ENCODE measurements at regions not wholly inside any gene's neighbourhood (a gene's known extent, or its start where the extent isn't known, plus 50 kb on each side); places are given as distances from the start of the nearest gene placed in this dataset.
"Not testable (repeated sequence)": the region's sequence is repeated elsewhere in the genome, so short reads cannot be mapped to it uniquely, and the experiment has no call there.

DNA sequence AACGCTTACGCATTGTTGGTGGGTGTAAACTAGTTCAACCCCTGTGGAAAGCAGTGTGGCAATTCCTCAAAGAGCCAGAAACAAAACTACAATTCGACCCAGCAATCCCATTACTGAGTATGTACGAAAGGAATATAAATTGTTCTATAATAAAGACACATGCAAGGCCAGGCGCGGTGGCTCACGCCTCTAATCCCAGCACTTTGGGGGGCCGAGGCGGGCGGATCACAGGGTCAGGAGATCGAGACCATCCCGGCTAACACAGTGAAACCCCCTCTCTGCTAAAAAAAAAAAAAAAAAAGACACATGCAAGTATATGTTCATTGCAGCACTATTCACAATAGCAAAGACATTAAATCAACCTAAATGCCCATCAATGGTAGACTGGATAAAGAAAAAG is 217.6 kb upstream of the ISL1 start:
- DNase-seq (ENCODE audit: low spot score): not testable (repeated sequence)

DNA sequence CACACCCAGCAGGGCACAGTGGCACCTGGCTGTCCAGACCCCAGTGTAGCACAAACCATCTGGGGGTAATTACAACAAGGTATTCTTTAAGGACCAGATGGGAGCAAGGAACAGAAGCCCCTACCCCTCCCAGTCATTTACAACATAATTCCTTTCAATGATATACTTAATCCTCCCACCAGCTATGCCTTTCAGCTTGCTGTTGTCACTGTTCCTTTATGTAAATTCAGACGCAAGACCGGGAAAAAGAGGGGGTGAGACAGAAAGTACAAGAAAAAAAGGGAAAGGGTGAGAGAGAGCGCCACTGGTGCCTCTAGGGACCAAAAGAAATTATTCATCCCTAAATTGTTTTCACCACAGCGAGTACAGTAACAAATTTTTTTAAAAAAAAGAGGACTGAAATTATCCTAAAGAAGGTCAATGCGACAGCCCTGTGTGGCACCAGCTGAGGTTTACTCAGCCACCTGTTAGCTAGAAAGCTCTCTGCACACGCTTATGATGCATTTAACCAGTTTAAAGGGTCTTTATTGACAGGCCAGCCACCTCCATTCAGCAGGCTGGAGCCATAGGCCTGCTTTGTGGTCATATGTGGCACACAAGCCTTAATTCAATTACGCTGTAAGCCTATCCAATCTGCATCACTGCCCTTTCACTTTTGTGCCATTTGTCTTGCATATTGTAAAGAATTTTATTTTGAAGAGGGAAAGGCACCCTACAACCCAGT is 210.2 kb upstream of the ISL1 start:
- no peak for DNase-seq (ENCODE audit: low spot score)

DNA sequence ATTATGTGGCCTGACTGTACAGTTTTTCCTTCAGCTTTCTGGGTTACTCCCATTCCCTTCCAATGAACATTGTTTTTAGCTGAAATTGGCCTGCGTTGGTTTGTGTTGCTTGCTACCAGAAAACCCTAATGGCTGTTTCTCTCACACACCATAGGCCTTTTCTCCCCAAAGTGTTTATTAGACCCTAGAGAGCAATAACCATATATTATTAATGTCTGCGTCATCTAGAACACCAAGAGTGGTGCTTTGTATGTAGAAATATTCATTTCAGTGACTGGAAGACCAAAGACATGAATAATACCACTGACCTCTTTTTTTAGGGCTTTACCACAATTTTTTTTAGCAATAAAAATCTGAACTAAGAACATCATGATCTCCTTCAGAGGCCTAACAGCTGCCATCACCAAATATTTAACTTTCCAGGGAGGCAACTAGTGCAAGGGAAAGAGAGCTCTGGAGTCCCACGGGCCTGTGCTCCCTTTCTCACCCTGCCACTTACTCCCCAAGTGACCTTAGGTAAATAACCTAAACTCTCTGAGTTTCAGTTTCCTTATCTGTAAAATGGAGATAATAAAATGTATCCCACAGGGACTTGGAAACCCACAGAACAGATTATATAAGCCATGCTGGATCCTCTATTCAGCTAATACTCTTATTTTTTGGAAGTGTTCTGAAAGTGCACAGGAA is 201.9 kb upstream of the ISL1 start:
- DNase-seq (ENCODE audit: low spot score): no peak

DNA sequence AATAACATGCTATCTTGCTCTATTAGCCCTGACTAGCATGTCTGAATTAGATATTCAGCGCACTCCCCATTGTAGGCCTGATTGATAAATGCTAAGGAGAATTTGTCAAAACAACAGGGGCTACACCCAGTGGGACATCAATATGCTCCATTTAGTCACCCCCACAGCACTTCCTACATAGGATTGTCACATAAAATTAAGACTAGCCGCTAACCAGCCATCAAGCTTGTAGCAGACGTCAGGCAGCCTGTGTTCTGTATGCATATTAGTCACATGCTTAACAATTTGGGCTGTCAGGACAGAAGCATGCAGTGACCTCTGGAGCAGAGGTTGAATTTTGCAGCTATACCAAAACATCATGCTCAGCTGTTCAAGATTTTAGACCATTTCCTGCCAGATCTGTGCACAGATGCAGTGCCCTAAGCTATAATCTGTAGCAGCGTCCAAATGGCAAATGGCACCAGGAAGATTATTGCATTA is 197.4 kb upstream of the ISL1 start:
- no peak for DNase-seq (ENCODE audit: low spot score)

DNA sequence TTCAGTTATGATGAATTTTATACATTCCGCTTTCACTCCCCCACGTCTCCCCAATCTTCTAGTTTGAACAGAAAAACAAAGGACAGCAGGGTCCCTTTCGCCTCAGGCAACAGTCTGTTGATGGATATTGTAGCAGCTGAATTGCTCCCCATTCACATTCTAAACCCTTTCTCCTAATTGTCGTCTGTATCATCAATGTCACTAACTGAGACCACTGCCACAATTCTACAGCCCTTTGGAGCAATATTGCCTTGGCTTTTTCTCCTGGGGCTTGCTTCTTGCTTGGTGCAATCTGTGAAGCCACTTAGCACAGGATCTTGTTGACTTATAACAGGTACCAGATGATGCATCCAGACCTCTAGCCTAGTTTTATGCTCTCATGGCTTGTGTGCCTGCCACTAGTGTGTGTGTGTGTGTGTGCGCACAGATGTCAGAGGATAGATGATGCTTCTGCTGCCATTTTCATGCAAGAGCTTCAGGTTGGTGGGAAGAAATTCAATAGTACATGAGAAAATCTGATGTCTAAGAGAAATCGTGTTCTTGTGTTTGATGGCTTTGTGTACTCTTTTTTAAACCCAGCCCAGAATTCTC is 195.2 kb upstream of the ISL1 start:
- DNase-seq (ENCODE audit: low spot score): no peak

DNA sequence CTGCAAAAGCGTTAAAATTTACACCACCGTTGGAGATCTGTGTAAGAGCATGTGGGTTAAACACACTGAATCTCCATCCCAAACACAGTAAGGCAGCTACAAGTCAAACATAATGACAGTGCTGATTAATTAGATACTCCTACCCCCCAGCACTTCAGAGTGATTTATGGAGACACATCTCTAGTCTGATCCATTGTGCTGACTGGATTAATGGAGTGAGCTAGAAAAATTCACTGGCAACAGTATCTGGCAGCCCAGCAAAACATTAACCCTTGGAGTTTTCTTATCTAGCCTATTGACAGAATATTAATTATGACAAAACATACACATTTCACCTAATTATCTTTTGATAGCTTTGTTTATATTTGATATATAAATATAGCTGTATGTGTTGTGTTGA is 188.6 kb upstream of the ISL1 start:
- DNase-seq (ENCODE audit: low spot score): no peak

DNA sequence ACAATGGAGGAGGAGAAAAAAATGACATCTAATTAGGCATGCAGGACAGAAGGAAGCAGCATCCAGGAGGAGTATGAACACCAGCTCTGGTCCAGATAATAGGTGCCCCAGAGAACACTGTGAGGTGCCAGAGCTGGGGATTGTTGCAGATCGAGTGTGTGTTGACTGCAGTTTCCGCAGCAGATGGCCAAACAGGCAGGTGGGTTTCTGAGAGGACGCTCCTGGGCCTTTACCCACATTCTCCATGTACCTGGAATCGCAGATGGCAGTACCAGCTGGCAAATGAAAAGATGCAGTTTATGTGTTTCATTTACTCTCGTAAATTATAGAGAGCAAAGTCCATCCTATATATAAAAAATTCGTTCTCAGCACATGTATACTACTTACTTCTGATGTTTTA is 182.2 kb upstream of the ISL1 start:
- DNase-seq (ENCODE audit: low spot score): no peak

DNA sequence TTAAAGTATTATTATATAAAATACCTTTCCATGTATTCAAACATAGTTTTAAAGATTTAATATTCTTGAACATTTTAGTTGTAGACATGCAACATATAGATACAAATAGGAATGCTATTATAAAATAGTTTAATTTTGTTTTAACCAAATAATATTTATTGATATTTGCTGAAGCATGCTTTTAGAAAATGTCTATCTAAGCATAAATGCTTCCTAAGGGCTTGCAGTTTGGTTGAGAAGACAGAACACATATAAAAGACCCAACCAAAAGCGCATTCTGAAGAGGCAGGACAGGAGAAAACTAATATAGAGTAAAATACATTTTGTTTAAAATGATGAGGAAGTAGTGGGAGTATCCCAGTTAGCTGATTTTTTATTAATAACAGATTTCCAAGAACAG is 181.5 kb upstream of the ISL1 start:
- no peak for DNase-seq (ENCODE audit: low spot score)

DNA sequence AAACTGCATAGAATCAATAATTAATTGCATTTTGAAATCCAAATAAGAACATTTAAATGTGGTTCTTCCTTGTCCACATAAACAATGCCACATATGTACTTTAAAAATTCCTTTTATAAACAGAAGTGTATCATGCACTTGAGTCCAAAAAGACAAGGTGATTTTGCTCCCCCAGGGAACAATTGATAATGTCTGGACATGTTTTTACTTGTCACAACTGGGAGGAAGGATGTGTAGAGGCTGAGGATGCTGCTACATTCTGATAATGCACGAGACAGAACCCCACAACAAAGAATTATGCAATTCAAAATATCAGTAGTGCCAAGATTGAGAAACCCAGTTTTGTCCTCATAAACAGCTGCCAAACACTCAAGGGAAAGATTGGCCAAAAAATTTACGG is 181.1 kb upstream of the ISL1 start:
- DNase-seq (ENCODE audit: low spot score): no peak

DNA sequence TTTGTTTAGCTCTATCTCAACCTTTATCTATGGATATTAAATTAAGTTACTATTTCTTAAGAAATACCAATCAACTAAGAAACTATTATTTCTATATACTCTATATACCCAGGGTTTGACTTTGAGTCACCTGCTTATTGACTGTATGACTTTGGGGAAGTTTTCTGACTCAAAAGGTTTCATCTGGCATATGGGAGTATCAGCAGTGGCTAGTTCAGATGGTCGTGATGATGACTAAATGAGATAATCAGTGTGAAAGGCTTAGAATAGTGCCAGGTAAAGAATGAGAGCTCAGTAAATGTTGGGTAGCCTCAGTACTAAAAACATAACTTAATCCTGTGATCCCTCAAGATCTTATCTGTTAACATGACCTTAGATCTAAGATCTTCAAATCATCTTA is 179.7 kb upstream of the ISL1 start:
- DNase-seq (ENCODE audit: low spot score): peak; percentile 2

DNA sequence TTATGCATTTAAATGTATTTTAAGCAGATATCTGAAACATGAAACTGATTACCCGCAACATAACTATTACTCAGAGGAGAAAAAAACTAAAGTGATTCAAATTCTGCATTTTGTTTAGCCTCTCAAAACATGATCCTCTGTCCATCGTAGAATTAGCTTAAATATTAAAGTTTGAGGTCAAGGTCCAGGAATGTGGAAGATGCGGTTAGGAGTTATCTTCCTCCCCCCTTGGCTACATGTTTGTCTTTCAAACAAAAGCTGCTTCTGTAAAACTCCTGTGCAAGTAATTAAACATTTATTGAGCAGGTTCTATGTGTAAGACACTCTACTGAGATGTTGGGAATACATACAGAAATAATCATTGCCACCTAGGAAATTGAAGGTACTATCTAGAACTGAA is 175.0 kb upstream of the ISL1 start:
- DNase-seq (ENCODE audit: low spot score): no peak

DNA sequence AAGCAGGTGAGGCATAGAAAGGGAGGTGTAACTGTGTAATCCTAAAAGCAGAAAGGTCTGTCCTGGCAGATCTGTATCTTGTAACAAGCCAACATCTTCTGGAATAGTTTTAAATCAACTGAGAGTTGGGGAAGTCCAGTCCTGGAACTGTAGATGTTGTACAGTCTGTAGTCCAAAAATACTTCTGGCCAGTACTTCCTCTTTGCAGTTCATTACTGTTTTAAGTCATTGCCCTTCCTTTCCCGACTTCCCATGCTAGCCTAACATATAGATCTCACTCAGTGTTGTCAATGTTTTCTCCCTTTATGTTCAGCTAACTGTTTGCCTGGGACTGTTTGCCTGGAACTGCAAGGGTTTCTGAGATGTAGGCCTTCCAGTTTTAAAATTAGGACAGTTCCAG is 168.5 kb upstream of the ISL1 start:
- DNase-seq (ENCODE audit: low spot score): no peak

DNA sequence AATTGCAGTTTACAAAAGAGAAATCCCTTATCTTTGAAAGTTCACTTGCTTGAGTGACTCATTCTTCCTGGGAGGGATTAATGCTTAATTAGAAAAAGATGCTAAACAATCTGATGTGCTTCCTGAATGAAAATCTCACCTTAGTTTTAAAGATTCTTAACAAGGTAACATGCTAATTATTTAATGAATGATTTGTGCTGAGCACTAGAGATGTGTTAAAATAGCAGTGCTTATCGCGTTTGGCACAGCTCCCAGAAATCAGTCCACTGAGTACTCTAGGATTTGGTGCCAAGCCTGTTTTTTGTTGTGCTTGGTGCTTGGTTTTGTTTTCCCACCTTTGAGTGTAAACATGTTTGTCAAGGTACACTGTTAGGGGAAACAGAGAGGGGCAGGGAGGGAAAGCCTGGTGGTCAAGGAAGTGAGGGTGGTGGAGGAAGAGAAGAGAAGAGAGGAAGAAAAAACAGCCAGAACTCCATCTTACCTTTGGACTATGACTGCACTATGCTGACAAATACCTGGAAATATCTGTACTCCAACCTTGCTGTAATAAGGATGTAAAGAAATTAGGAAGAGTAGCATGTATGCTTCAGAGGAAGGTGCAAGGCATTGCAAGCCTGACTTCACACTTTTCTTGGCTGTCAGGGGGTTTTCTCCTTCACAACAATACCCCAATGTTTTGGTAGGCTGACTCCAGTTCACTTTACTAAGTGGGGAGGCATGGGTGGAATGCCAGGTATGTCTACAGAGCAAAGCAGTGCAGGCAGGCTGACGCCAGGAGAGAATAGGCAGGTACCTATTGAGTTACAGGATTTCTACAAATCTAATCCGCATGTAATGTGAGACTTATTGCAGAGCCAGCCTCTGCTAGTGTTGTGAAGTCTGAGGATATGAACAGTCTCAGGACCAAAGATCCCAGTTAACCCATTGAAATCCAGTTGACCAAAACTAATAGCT is 157.2 kb upstream of the ISL1 start:
- DNase-seq (ENCODE audit: low spot score): no peak

DNA sequence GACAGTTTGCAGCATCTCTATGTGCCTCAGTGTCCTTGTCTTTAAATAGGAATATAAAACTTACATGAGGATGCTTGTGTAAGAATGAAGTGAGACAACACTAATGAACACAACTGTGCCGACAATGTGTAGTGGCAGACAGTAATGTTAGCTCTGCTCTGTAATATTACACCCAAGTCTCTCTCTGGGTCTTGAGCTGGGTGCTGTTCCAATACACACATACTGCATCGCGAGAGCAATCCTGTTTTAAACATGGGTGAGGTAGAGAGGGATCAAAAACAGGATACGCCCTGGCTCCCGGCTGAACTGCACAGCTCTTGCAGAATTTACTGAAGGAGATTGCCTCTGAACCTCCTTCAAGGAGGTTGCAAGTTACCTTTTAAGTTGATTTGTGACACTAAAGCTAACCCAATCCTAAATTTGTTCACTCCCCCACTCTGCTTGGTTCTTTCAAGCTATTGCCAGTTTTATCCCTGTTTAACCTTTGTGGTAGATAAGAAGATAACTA is 155.2 kb upstream of the ISL1 start:
- DNase-seq (ENCODE audit: low spot score): no peak

DNA sequence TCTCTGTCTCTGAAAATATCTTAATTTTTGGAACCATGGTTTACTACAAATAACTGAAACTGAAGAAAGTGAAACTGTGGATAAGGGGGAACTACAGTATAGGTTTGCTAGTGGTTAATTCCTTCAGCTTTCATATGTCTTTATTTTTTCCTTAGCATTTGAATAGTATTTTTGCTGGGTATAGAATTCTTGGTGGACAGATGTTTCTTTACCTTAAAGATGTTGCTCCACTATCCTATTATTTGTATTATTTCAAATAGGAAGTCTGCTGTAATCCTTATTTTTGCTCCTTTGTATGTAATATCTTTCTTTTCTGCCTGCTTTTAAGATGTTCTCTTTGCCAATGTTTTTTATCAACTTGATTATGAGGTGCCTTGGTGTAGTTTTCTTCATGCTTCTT is 152.9 kb upstream of the ISL1 start:
- no peak for DNase-seq (ENCODE audit: low spot score)

DNA sequence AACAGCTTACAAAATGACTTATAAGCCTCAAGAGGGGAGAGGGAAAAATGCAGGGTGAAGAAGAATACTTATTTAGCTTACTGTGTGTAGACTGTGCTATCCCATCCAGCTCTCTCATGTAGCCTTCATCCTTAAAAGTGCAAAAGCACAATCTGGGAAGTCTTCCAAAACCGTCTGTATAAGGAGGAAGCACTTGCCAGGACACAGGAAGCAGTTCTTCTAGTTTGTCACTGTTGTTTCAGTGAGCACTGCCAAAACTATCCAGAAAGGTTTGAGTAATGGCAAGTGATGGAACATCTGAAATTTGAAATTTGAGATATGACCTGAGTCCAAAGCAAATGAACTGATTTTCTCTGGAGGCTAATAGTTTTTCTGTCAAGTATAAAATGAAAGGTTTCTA is 140.8 kb upstream of the ISL1 start:
- no peak for DNase-seq (ENCODE audit: low spot score)

DNA sequence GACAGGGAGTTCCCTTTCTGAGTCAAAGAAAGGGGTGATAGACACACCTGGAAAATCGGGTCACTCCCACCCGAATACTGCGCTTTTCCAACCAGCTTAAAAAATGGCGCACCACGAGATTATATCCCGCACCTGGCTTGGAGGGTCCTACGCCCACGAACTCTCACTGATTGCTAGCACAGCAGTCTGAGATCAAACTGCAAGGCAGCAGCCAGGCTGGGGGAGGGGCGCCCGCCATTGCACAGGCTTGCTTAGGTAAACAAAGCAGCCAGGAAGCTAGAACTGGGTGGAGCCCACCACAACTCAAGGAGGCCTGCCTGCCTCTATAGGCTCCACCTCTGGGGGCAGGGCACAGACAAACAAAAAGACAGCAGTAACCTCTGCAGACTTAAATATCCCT is 132.3 kb upstream of the ISL1 start:
- DNase-seq (ENCODE audit: low spot score): not testable (repeated sequence)

DNA sequence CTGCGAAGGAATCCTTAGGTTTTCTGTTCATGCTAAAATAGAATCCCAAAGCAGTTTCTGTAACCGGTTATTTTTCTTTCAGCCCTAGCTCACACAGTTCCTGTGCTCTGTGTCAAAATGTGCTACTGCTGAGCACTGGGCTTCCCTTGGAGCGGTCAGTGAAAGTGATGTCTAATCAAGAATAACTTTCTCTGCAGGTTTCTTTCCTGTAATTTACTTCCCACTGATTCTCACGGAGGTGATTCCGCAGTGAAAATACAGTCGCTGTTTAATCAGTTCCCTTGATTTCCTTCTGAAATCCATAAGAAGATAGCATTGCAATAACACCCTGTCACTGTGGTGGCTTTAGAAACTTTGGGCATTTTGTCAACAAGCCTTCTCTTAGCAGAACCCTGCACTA is 112.0 kb upstream of the ISL1 start:
- no peak for DNase-seq (ENCODE audit: low spot score)

DNA sequence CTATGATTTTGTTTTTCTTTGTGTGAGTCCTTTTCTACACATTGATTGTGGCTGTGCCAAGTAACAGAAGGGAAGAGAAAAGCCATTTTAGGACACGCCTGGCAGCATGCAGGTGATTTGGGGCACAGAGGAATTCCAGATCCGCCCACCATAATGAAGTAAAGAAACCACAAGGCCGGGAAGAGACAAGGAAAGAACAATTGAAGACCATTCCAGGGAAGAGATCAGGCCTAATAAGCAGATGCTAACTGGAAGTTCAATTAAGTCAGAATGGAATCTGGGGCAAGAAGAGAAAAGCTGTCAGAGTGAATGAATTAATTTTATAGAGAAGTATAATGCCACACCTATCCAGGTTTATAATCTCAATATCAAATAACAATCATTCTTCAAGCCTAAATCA is 110.2 kb upstream of the ISL1 start:
- DNase-seq (ENCODE audit: low spot score): no peak

DNA sequence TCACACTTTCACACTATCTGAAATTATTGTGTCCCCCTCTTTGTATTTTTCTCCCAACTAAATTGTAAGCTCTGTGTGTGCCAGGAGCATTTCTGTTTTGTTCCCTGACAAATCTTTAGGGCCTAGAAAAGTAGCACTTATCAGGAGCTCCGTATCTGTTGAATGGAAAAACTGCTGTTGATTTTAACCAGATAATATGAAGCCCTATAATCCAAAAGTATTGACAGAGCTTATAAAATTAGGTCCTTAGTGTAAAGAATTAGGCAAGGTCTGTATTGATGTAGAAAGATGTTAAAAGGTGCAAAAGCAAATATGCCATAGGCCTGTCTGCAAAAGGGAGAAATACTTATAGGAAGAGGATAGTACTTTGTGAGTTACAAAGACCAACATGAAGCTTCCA is 109.4 kb upstream of the ISL1 start:
- no peak for DNase-seq (ENCODE audit: low spot score)

DNA sequence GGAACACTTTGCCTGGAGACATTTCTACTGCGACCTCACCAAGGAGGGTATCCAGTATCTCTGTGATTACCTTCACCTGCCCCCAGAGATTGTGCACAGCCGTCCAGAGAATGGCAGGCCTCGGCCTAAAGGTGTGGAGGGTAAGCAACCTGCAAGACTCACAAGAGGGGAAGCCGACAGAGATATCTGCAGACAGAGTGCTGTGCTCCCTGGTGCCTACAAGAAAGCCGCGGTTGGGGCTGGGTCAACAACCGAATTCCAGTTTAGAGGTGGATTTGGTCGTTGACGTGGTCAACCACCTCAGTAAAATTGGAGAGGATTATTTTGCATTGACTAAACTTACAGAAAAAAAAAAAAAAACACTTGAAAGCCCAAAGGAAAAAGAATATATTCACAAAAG is 107.8 kb upstream of the ISL1 start:
- DNase-seq (ENCODE audit: low spot score): no peak

DNA sequence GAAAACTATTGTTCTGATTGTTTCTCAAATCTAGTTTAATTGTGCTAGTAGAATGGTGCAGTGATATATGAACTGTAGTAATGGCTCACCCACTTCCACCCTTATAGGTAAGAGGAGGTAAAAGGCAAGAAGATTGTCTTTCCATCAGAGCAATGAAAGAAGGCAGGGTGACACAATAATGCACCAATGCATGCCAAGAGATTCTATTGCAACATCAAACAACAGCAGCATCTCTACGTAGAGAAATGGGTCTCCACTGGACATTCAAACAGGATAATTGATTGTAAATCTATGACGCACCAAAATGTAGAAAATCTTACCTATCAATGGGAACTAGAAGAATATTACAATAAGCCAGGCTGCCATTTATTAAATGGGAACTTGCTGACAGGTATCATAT is 107.0 kb upstream of the ISL1 start:
- DNase-seq (ENCODE audit: low spot score): no peak

All from activated CD4-positive, alpha-beta T cell treated with anti-CD3 and anti-CD28 coated beads, Interleukin-2, Interleukin-4, amounts not matched to agents 100 ng/mL and 50 ng/mL, durations not matched to agents 16 hours and 8 hours (primary cell).